ENCODE measurements at regions not wholly inside any gene's neighbourhood (a gene's known extent, or its start where the extent isn't known, plus 50 kb on each side); places are given as distances from the start of the nearest gene placed in this dataset.
"Not testable (repeated sequence)": the region's sequence is repeated elsewhere in the genome, so short reads cannot be mapped to it uniquely, and the experiment has no call there.

- Histone ChIP-seq H3K79me2 (ENCODE audit: insufficient read depth) (no peaks in the 10 kb centered on the region), H3K9me3 (ENCODE audit: low read depth) (peaks cover 4% of the 10 kb centered on the region), H3K4me3 (no peak overlapping the region), H3K27ac (no peak overlapping the region), H4K20me1 (ENCODE audit: insufficient read depth) (no peaks in the 10 kb centered on the region), H3K9me2 (ENCODE audit: insufficient read depth) (no peaks in the 10 kb centered on the region), H3F3A (ENCODE audit: insufficient read depth) (no peaks in the 10 kb centered on the region), H2AFZ (no peak overlapping the region), H3K4me1 (ENCODE audit: insufficient read depth) (no peaks in the 10 kb centered on the region), H3K36me3 (ENCODE audit: low read depth) (no peaks in the 10 kb centered on the region), H3K4me2 (ENCODE audit: unreplicated experiment) (no peak overlapping the region), H3K9ac (no peak overlapping the region), H3K27me3 (replicated peaks; ENCODE audit: insufficient read depth) (no peaks in the 10 kb centered on the region)
- DNase-seq = no peak
- WGBS, 2 experiments (ENCODE audit: low coverage in 1 of 2, low lambda C conversion rate in 2 of 2, missing lambda C conversion rate in 2 of 2) = 24 to 38% methylated on average over 4 of the region's 4 CpGs
- in situ Hi-C loops (cut with MboI) = no loop called here
- TF ChIP-seq EZH2 (IDR thresholded peaks at IDR 0.05; ENCODE audit: insufficient read depth, poor library complexity, severe bottlenecking) = no peak
- no peak for TF ChIP-seq EZH2phosphoT487 (IDR thresholded peaks at IDR 0.05; ENCODE audit: insufficient read depth, low read depth)
These were observed 846.6 kb downstream of the GBE1 start for GRCh38 chr3:80914854-80915253.

DNA sequence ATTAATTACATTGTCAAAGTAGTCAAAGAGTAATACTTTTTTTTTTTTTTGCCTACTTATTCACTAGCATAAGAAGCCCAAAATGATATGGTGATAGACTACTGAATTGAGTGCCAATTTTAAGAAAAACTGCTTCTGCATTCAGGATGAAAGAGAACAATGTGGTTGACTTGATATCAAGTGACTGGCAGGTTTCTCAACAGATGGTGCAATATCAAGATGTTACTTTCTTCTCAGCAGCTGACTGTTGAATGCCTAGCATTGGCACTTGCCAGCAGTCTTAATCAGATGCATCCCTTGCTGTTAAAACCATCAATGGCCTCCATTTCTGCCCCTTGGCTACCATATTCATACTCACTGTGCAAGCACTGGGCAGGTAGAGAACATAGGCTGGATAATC, 863.2 kb downstream of the GBE1 start:
- no peak overlapping the region for H3K27ac ChIP-seq
- no peaks in the 10 kb centered on the region for H3F3A ChIP-seq (ENCODE audit: insufficient read depth)
- no peaks in the 10 kb centered on the region for H3K4me1 ChIP-seq (ENCODE audit: insufficient read depth)
- no peak overlapping the region for H3K4me2 ChIP-seq (ENCODE audit: unreplicated experiment)
- no peaks in the 10 kb centered on the region for H3K79me2 ChIP-seq (ENCODE audit: insufficient read depth)
- no peak for TF ChIP-seq EZH2 (IDR thresholded peaks at IDR 0.05; ENCODE audit: insufficient read depth, poor library complexity, severe bottlenecking)
- no peak for TF ChIP-seq EZH2phosphoT487 (IDR thresholded peaks at IDR 0.05; ENCODE audit: insufficient read depth, low read depth)
- no peak for DNase-seq
- H3K9me3 ChIP-seq (ENCODE audit: low read depth) = no peaks in the 10 kb centered on the region
- H2AFZ ChIP-seq = no peak overlapping the region
- no peak overlapping the region for H3K4me3 ChIP-seq
- in situ Hi-C loops (cut with MboI) = no loop called here
- no peaks in the 10 kb centered on the region for H3K9me2 ChIP-seq (ENCODE audit: insufficient read depth)
- H3K36me3 ChIP-seq (ENCODE audit: low read depth) = no peaks in the 10 kb centered on the region
- H3K27me3 ChIP-seq (replicated peaks; ENCODE audit: insufficient read depth) = no peaks in the 10 kb centered on the region
- H3K9ac ChIP-seq = no peak overlapping the region
- H4K20me1 ChIP-seq (ENCODE audit: insufficient read depth) = no peaks in the 10 kb centered on the region

GRCh38 chr3:80897005-80897404, 864.4 kb downstream of the GBE1 start:
- 24 to 39% methylated on average over 3 to 10 of the region's 12 CpGs for WGBS, 2 experiments (ENCODE audit: low coverage in 1 of 2, low lambda C conversion rate in 2 of 2, missing lambda C conversion rate in 2 of 2)
- DNase-seq; H3K9me3 ChIP-seq (ENCODE audit: low read depth); H3K4me1 ChIP-seq (ENCODE audit: insufficient read depth); H3K9me2 ChIP-seq (ENCODE audit: insufficient read depth); H3K27me3 ChIP-seq (replicated peaks; ENCODE audit: insufficient read depth); H3K4me3 ChIP-seq; H3K27ac ChIP-seq; H4K20me1 ChIP-seq (ENCODE audit: insufficient read depth); H3K9ac ChIP-seq; H3K4me2 ChIP-seq (ENCODE audit: unreplicated experiment); H2AFZ ChIP-seq; H3K79me2 ChIP-seq (ENCODE audit: insufficient read depth); H3F3A ChIP-seq (ENCODE audit: insufficient read depth); in situ Hi-C loops (cut with MboI); H3K36me3 ChIP-seq (ENCODE audit: low read depth): not testable (repeated sequence)

GRCh38 chr3:80890571-80890970, 870.9 kb downstream of the GBE1 start:
- Histone ChIP-seq H4K20me1 (ENCODE audit: insufficient read depth) (no peaks in the 10 kb centered on the region), H3K27me3 (replicated peaks; ENCODE audit: insufficient read depth) (no peaks in the 10 kb centered on the region), H3K36me3 (ENCODE audit: low read depth) (no peaks in the 10 kb centered on the region), H3K4me1 (ENCODE audit: insufficient read depth) (no peaks in the 10 kb centered on the region), H3F3A (ENCODE audit: insufficient read depth) (no peaks in the 10 kb centered on the region), H3K4me2 (ENCODE audit: unreplicated experiment) (no peak overlapping the region), H3K27ac (no peak overlapping the region), H3K9ac (no peak overlapping the region), H3K79me2 (ENCODE audit: insufficient read depth) (no peaks in the 10 kb centered on the region), H3K9me2 (ENCODE audit: insufficient read depth) (no peaks in the 10 kb centered on the region), H3K4me3 (no peak overlapping the region), H3K9me3 (ENCODE audit: low read depth) (no peaks in the 10 kb centered on the region), H2AFZ (no peak overlapping the region)
- in situ Hi-C loops (cut with MboI) = no loop called here
- WGBS, 2 experiments (ENCODE audit: low coverage in 1 of 2, low lambda C conversion rate in 2 of 2, missing lambda C conversion rate in 2 of 2) = 39 to 45% methylated on average over 2 of the region's 2 CpGs
- TF ChIP-seq EZH2 (IDR thresholded peaks at IDR 0.05; ENCODE audit: insufficient read depth, poor library complexity, severe bottlenecking) (no peak), EZH2phosphoT487 (IDR thresholded peaks at IDR 0.05; ENCODE audit: insufficient read depth, low read depth) (no peak)
- no peak for DNase-seq

DNA sequence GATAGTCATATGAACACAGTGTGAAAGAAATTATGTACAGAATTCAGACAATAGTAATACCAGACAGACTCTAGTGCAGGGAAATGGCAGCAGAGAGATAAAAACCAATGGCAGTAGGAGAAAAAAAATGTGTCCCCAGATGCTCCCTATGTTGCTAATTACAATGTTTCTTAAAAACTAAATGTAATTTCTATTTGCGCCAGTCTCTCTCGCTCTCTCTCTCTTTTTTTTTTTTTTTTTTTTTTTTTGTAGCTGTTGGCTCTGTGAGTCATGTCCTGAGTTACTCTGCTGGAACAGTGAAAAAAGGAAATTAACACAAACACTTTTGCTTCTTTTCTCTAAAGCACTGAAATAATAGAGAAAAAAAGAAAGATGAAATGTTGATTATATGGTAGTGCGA, 871.9 kb downstream of the GBE1 start:
- Histone ChIP-seq H3K79me2 (ENCODE audit: insufficient read depth) (no peaks in the 10 kb centered on the region), H3K4me1 (ENCODE audit: insufficient read depth) (no peaks in the 10 kb centered on the region), H3F3A (ENCODE audit: insufficient read depth) (no peaks in the 10 kb centered on the region), H3K27ac (no peak overlapping the region), H3K9me2 (ENCODE audit: insufficient read depth) (no peaks in the 10 kb centered on the region), H3K27me3 (replicated peaks; ENCODE audit: insufficient read depth) (no peaks in the 10 kb centered on the region), H3K36me3 (ENCODE audit: low read depth) (no peaks in the 10 kb centered on the region), H3K9me3 (ENCODE audit: low read depth) (no peaks in the 10 kb centered on the region), H3K4me2 (ENCODE audit: unreplicated experiment) (no peak overlapping the region), H3K9ac (no peak overlapping the region), H4K20me1 (ENCODE audit: insufficient read depth) (no peaks in the 10 kb centered on the region), H3K4me3 (no peak overlapping the region), H2AFZ (no peak overlapping the region)
- WGBS, 2 experiments (ENCODE audit: low coverage in 1 of 2, low lambda C conversion rate in 2 of 2, missing lambda C conversion rate in 2 of 2) = 43 to 57% methylated on average over 3 of the region's 3 CpGs
- no peak for DNase-seq
- TF ChIP-seq EZH2phosphoT487 (IDR thresholded peaks at IDR 0.05; ENCODE audit: insufficient read depth, low read depth) (no peak), EZH2 (IDR thresholded peaks at IDR 0.05; ENCODE audit: insufficient read depth, poor library complexity, severe bottlenecking) (no peak)
- in situ Hi-C loops (cut with MboI) = no loop called here
